ENCODE measurements at regions not wholly inside any gene's neighbourhood (a gene's known extent, or its start where the extent isn't known, plus 50 kb on each side); places are given as distances from the start of the nearest gene placed in this dataset.

DNA sequence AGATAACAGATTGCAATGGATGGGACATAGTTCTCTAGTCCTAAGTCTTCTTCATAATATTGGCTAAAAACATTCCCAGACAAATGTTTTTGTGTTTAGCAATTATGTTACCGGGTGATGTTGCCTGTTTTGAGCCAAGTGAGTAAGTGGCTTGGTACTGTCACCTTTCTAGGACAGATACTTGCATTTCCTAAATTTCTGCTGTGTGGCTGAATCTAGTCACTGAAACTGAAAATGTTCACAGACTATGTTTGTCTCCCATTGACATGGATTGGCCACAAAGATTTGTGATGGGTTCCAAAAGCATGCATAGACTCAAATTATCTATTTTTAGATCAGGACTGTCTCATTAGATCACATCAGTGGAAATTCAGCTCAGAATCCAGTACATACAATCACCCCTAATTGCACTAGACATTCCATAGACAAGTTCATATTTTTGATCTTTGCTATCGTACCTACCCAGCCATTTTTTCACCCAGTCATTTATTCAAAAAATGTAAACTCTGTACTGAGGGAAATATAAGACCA lies 1222.1 kb upstream of the AUTS2 start:
- TF ChIP-seq POLR2AphosphoS5 (IDR thresholded peaks at IDR 0.05; ENCODE audit: borderline replicate concordance, low read depth, low read length) = no peak
- TF ChIP-seq EZH2 (IDR thresholded peaks at IDR 0.05) = no peak
